OCI-M2 (cell line): ENCODE measurements at regions not wholly inside any gene's neighbourhood (a gene's known extent, or its start where the extent isn't known, plus 50 kb on each side); places are given as distances from the start of the nearest gene placed in this dataset.

Experiments
- DNase-seq: peaks from one replicate; lab custom pipeline; 2025; ENCODE audit not compliant: unreplicated experiment; lab: John Stamatoyannopoulos, UW

DNA sequence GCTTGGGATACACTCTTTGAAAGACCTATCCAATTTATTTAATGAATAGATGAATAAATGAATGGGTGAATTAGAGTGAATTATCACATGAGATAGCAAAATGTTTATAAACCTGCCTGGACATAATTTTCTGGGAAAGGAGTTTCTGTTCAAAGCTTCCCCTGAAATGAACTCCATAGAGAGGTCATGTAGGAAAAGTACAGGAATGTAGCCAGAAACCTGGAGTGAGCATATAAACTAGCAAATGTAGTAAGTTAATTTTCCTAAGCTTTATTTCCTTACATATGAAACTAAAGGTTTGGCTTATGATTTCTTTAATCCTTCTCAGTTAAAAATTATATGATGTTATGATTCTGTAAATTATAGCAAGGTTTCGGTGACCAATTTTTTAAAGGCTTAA, 380.3 kb upstream of the RSPO3 start:
- DNase-seq = no peak

DNA sequence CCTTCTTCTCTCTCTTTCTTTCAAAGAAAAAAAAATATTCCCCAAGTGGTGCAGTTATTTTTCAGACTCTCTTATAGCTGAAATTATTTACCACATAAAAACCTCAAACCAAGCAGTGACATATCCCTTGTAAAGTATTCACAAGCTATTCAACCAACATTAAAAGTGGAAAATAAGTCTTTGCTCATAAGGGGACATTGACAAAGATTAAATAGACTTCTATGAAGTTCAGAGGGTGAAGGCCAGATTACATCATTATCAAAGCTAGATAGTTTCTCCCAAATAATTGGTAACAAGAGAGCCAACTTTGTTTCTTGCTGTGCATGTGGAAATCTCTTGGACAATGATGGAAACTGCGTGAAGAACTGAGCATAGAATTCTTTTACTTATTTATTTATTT, 379.8 kb upstream of the RSPO3 start:
- DNase-seq = no peak

DNA sequence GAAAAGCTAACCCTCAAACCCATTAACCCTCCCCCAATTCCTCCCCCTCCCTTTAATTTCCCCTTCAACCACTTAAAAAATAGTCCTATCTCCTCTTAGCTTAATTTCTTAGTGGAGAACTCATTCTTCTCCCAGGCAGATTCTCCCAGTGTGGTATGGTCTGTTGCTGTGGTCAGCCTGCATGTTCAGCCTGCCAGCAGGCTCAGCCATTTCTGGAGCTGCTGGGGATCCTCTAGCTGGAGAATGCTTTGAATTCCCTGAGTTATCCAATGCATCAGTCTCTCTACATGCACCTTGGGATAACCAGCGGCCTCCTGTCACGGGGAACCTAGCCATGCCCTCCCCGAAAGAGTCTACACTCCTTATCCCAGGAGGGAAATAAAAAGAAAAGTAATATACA, 375.4 kb upstream of the RSPO3 start:
- no peak for DNase-seq

DNA sequence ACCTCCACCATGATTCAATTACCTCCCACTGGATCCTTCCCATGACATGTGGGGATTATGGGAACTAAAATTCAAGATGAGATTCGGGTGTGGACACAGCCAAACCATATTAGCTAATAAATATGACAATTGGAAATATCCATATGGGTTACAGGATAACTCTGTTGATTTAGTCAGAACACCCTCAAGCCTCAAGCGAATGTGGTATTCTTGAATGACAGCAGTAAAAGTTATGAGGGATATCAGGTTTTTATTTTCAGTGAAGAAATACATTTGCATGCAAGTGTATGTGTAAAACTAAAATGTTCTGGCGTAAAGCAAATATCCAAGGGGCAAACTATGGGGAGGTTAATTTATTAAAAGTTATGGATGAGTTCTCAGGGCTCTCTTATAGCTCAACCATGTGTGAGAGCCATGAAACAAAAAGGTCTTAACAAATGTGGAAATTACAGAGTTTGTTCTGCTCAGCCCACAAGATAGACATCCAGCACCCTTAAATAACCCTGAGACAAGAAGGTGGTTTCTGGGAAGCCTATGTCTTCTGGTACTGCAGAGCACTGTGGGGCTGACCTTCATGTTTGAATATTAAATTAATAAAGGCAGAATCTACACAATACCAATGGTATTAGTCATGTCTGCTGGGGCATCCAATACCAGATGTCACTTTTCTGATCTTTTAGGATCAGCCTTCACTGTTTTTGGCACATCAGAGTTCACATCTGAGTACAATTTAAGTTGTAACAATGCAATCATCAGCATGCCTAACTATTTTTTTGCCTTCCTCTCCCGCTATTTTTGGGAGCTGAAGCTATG, 370.5 kb upstream of the RSPO3 start:
- no peak for DNase-seq

DNA sequence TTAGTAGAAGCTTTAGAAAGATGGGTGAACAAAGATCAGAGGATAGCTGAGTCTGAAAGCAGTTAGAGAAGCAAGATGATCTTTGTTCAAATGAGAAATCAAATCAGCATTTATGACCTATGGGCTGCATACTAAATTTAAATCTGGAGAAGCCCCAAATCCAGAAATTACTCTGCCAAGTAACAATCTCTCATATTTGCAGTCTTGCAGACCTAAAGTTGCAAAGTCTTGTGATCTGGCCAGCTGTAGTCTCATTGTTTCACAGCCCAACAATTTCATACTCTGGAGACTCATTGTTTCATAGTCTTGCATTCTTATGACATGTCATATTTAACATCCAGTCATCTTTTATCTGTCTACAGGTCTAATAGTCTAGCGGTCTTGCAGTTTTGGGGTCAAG, 364.9 kb upstream of the RSPO3 start:
- no peak for DNase-seq

DNA sequence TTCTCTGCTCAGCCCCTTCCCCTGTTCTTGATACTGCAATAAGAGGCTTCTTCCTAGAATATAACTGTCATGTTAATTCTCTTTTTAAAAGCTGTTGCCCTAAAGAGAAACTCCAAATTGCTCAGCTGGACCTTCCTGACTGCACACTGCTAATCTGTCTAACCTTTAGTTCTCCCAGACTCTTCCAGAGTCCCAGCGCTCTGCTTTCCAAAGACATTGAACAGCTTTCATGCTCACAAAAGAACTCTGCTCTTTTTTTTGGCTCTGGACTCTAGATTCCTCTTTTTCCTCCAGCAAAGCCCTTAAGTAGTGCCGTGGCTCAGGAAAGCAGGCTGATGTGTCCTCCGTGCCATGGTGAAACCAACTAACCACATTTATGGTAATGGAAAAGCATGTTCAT, 356.6 kb upstream of the RSPO3 start:
- DNase-seq = no peak

DNA sequence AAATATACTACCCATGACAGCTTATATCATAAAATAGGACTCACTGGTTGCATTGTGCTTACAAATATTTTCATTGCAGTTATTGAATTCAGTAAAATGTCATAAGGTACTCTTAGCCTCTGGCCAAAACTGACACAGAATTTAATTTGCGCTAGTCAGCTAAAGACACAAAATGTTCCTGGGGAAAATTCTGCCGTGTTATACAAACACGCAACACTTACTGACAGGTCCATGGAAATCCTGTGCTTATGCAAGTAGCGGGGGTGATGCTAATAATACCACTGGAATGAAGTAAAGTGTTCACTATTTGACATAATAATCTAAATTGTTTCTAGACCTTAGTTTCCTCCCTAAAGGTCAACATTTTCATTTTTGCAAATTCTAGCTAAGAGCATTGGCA, 354.4 kb upstream of the RSPO3 start:
- DNase-seq = no peak

DNA sequence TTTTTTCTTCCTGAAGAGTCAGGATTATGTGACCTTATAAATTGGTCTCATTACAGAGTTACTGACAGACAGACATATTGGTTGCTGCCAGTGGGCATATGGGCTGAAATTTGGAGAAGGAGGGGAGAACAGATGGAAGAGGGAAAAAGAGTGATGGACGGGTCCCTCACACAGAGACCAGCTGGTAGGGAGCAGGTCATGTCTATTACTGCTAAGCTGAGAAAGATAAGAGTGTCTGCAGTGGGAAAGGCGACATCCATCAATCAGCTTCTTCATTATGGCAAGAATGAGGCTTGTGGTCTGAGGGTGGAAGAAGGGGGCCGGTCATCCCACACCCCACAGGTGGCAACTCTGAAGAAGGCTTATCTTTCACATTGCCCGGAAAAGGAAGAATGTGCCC, 353.8 kb upstream of the RSPO3 start:
- no peak for DNase-seq

DNA sequence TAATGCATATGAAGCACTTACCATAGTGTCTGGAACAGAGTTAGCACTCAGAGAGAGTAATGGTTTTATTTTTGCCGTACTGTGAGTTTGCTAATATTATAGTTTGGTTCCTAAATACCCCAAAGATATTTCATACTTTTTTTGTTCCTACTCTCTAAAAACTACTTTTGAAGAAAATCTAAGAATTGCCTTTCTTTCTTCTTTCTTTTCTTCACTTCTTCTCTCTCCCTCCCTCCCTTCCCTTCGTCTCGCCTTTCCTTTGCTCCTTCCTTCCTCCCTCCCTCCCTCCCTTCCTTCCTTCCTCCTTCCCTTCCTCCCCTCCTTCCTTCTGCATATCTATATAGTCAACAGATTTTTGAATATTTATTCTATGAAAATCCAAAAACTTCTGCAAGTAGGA, 351.7 kb upstream of the RSPO3 start:
- no peak for DNase-seq

DNA sequence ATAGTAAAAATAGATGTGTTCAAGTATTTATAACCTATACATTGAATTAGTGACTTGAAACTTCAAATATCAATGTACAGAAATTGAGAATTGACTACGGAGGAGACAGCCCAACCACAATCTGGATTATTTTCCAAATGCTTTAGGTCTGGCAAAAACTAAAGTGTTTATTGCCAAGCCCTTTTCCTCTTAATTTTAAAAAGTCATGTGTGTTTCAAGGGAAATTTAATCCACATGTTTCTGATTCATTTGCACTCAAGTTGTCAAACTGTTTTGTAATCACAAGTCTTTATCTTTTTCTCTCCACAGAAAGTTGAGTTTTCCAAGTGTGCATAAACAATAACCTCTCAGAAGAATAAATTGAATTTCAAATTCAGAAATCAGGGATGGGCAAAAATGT, 350.8 kb upstream of the RSPO3 start:
- no peak for DNase-seq

DNA sequence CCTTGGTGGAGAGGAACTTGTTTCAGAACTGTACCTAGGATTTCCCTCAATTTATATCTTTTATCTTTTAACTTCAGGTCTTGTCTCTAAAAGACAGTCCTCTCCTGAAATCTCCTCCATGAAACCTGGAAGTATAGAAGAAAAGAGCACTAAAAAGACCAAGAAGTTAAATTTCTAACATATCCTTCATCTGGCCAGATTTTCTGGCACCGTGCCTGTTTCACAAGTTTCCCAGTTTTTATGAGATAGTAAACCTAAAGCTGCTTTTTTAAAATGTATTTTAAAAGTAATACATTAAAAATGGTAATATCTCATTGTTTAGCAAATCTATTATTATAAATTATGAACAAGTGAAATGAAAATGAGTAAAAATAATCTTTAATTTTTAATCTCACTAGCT, 348.3 kb upstream of the RSPO3 start:
- no peak for DNase-seq

DNA sequence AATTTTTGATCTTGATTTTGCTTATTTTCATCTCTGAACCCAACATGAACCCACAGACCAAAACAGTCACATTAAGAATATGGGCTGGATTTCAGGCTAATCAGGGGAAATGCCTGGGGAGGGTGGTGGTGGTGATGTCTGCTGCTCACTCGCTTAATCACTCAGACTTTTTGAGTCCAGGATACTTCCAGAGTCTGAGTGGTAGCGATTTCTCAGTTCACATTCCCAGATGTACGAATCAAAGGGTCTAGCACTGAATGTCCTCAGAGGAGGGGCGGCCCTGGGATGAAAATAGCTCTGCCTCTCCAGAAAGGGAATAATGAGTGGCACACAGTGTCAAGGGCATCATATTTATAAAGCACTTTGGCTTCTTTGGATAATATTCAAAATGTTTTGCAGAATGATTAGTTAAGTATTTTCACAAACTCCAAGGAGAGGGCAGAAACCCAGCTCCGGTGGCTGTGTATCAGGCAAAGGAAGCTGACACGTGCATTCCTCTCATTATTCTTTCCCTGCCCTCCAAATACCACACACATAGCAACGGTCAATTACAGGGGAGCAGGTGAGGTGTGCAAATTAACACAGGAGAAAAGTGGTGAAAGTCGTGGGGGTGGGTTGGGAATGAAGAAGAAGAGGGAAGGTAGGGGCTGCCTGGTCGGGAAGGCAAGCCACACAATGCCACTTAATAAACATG, 345.2 kb upstream of the RSPO3 start:
- DNase-seq = no peak

DNA sequence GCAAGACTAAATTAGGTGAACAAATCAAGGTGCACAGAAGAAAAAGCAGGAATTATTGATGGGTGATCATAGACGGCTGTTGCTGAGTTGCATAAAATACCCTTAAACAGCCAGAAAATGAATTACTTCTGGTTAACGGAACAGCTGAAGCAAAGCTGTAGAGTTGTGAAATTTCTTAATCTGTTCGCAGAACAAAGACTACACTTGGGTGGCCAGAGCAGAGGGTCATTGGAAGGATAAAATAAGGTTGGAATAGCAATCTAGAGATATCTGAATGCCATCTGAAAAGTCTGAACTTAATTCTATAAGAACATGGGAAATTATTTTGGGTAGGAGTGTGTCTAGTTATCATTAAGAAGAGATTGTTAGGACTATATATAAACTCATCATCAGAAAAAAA, 339.1 kb upstream of the RSPO3 start:
- DNase-seq = no peak

DNA sequence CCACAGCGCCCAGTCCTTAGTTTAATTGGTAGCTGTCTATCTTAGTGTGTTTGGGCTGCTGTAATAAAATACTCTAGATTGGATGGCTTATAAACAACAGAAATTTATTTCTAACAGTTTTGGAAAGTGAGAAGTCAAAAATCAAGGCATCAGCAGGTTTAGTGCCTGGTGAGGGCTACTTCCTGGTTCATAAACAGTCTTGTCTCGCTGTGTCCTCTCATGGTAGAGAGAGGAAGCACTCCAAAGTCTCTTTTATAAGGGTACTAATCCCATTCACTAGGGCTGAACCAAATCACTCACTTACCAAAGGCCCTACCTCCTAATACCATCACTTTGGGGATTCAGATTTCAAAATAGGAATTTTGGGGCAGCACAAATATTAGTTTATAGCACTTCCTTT, 336.9 kb upstream of the RSPO3 start:
- no peak for DNase-seq

DNA sequence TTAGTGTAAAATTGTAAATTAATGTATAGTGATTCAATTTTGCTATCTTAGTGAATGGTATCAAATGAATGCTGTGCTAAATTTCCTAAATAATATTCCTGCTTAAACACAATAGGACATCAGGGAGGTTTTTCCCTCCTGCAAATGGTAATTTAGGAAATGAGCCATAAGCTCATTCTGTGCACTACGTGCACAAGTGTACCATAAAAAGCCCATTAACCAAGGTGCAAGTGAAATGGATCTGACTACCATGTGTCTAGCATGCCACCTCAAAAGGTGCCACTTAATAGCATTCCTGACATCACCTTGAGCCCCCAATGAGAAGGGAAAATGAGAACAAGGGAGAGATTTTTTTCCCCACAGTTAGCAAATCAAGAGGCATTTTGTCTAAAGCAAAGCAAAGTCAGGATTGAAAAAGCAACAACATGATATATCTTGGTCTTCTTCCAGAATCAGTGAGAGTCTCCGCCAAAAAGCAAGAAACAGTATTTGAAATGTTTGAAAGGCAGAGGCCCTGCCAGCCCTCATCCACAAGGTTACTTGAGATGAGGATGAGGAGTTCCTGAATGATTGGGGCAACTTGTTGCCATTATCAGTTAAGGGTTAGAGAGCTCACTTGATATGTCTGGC, 334.2 kb upstream of the RSPO3 start:
- no peak for DNase-seq

DNA sequence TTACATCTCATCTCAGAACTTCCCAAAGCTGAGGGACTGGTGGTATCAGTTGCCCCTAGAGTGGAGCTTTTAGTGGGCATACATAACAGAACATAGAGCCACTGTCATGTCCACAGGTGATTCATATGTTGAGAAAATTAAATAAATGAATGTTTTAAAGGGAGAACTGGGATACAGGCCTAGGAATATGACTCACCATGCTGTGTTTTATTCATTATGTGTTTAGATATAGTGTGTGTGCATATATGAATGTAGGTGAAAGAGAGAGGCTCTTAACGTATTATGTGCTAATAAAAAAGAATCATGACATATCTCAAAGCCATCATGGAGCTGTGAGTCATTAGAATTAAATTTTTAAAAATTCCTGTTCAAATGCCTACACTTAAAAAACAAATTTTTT, 332.2 kb upstream of the RSPO3 start:
- DNase-seq = no peak

DNA sequence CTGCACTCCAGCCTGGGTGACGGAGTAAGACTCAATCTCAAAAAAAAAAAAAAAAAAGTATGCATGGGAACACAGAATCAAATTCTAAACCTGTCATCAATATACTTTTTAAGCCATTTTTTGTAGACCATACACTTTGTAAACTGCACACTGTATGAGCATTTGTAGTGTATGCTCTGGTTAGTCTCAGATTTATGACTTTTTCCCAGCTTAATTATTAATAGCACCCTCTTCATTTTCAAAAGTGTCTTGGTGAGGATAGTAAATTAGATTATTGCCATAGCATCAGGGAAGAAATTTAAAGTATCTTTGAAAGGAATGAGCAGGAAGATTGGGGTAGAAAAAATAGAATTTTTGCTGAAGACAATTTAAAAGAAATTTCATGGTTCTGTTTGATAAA, 330.8 kb upstream of the RSPO3 start:
- no peak for DNase-seq

DNA sequence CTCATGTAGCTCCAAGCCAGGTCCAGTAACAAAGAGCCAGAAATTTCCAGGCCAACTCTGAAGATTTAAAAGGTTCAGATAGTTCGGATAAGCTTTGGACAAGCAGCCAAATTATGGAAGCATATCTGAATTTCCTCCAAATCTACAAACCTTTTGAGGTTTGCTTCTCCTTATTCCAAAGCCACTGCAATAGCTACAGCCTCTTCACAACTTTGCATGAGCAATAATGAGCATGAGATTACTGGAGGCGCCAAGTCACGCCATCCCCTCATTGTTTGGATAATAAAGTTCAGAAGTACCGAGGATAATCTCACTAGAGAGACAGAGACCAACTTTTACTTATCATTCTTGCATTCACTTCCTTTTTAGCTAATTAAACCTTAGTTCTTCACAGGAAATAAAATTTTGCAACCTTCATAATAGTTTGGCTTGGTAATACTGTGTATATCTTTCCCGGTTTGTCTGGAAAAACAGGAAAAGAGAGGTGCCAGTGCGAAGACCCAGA, 329.6 kb upstream of the RSPO3 start:
- no peak for DNase-seq

DNA sequence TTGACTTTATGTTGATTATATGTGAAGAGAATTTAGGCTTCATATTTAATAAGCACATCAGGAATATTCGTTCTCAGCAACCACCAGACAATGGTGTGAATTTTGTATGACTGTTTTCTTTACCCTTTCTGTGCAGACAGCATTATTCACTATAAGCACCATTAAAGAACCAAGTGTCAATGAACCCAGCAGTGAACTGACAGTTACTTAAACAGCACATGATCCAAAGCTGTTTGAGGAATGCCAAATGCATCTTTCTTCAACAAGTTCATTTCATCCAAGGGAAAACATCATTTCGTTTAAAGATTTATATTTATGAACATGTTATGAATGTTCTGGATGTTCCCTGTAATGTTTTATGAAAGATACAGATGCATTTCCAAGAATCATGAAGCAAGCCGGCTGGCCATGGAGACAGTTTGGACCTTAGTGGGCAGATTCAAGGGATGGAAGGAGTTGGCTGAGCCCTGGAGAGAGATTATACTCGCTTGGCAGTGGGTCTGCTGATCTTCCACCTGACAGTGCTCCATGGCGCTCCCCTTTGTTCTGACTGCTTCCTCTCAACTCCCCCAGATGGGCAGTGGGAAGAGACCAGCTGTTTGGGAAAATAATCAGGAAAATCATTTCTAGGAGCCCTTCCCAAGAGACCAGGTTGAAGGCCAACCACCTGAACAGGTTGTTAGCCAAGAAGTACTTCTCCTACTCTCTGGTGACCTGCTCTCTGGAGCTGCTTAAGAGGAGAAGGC, 326.0 kb upstream of the RSPO3 start:
- DNase-seq = no peak

DNA sequence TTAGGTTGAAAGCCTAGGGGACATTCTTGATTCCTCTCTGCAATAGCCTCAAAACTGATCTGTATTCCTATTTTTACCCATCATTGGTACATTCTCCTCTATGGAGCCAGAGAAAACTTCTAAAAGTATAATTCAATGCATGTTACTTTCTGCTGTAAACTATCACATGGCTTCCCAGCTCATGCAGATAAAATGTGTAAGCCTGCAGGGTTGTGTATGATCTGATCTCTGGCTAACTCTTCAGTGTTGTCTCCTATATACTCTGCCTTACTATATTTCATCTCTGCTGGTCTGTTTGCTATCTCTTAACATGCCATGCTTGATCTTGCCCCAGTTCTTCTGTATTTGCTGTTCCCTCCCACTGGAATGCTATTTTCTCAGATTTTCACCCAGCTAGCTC, 323.3 kb upstream of the RSPO3 start:
- no peak for DNase-seq

DNA sequence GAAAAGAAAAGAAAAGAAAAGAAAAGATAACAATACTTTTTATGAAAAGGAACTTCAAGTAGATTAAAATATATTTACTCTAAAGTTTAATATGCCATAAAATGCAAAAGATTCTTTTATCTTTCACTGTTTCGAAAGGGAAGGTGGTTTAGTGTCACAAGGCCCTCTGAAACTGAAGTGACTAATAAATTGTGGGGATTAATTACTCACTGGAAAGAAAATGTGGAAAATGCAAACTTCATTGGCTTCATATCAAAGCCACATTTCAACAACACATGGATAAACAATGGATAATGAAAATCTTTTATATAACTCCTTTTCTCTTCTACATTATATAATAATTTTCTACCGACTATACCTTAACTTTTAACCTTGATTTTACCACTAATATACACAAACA, 320.5 kb upstream of the RSPO3 start:
- no peak for DNase-seq

DNA sequence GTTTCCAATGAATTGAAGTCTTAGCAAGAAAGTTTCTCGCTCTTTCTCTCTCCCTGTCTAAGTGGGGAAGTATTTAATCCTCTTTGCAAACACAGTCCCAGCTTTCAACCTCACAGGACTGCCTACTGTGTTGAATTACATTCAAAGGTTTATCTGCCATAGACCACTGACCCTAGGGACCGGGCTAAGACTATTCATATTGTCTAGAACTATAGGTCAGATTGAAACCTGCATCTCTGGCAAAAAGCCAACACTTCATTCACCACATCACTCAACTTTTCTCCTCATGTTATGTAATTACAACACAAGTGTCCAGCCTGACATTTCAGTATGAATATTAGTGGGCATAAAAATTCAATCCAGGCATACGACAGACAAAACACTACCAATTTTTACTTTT, 314.7 kb upstream of the RSPO3 start:
- no peak for DNase-seq
